Stimulated activated CD8-positive, alpha-beta memory T cell treated with anti-CD3 and anti-CD28 coated beads, Interleukin-12 subunit alpha, Interleukin-12 subunit beta, amount 100 ng/mL, for 24 hours (primary cell): ENCODE measurements at regions not wholly inside any gene's neighbourhood (a gene's known extent, or its start where the extent isn't known, plus 50 kb on each side); places are given as distances from the start of the nearest gene placed in this dataset.

Source experiments
- DNase-seq: peaks from one replicate; pipeline ENCODE4 v3.0.0-alpha.2; 2020; ENCODE audit errors: extremely low read depth

DNA sequence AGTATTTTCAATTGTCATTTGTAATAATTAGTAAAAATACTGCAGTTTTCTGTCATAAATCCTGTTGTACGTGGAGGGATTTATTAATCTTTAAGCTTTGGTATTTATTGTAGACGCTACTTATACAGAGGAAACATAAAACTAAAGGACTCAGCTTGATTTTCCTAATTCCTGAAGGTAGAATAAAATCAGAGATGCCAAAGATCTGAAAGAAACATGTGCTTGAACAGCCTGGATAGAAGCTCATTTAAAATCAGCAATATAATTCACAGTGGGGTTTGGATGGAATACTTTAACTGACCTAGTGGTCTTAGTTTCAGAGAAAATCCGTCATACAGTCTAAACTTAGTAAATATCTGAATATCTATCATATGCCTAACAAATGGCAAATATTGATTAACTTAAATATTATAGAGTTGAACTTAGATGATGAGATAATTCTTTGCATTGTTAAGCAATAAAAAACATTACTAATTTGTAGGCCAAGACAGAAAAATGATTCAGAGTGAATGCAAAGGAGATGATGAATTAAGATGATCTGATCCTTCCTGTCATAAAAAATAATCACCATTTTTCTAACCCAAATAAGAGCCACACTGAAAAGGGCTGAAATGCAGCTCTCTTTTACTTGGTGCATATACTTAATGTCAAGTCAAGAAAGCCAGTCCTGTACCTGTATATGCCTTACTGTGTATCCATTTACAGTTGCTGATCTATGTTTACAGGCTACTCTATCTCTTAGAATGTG is 397.1 kb upstream of the DCN start:
- no peak for DNase-seq

- DNase-seq: no peak
Measured at GRCh38 chr12:91577586-91578539, 395.2 kb upstream of the DCN start.

- DNase-seq: no peak
Measured at GRCh38 chr12:91576432-91576831, 393.8 kb upstream of the DCN start.

GRCh38 chr12:91575630-91576029 is 393.0 kb upstream of the DCN start:
- DNase-seq: no peak

GRCh38 chr12:91574975-91575374 is 392.4 kb upstream of the DCN start:
- no peak for DNase-seq

DNA sequence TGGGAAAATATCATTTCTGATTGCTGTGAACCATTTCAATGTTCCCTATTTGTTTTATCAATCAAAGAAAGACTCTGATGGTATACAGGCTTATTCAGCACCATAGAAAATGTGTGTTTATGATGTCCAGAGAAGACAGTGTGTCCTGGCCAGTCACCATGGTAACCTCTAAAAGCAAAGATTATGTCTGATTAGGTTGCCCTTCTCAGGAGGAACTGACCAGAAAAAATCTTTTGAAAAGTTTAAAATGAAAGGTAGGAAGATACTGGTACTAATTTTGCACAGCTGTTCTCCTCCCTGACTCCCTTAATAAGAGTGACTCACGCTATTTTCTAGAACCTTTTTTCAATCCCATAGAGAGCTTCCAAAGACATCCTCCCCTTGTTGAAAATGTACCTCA is 391.8 kb upstream of the DCN start:
- DNase-seq: no peak

DNA sequence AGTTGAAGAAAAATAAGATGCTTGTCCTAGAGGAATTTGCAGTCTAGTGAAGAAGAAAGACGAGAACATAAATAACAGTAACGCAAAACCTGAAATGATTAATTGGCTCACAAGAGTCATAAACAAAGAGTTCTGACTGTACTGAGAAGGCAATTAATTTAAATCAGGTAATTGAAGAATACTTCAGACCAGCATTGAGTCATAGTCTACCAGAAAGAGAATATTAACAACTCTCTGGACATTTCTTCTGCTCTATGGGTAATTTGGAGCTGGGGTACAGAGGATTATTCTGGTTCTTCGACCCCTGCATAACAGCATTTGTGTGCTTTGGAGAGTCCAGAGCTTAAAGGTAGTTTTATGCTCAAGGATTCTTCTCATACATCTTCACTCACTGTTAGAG is 390.3 kb upstream of the DCN start:
- DNase-seq: no peak

- DNase-seq: no peak
Measured at GRCh38 chr12:91567100-91567485, 384.5 kb upstream of the DCN start.

- no peak for DNase-seq
Measured at GRCh38 chr12:91566328-91567099, 383.9 kb upstream of the DCN start.

GRCh38 chr12:91565846-91566245 is 383.2 kb upstream of the DCN start:
- no peak for DNase-seq

DNA sequence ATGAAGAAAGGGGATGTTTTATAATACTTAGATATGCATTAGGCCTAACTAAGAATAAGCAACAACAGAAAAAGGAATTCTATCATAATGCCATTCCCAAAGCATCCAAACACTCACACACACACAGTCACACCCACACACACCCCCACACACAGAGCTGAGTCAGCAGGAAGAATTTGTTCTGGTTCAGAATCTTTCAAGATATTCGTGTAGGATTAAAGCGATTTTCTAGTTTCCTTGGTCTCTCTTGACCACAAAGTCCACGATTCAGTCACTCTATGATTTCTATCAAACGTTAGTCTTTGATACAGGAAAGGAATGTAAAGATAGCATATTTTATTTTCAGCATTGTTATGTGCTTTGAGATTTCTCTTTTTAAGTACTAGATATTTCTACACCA is 382.6 kb upstream of the DCN start:
- DNase-seq: no peak

DNA sequence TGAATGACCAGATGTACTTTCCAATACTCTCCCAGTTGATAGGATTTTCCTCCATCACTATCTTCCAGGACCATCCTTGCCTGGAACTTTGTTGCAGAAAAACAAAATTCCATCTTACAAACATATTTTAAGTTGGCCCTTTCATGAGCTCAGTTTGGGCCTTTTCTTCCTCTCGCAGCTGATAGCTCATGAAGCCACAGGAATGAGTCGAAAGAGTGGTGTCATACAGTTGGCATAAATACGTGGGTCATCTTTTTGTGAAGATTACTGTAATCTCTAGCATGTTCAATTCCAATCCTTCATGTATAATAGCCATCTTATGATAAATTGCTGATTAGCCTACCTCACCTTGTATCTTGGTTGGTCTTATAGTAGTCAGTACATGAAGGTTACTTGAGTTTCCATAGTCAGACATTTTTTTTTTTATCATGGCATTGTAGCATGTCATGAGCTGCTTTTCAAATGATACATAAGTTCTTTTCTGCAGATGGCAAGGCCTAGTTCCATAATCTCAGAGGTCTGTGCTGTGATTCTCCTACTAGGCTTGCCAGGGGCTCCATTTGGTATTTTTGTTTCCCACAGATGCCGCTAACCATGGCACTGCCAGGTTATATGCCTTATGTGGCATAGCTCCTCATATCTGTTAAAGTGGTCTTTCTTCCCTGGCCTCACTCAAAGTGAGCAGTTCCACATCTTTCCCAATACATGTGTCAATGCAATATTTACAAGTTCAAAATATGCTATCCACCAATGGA is 380.6 kb upstream of the DCN start:
- no peak for DNase-seq

DNA sequence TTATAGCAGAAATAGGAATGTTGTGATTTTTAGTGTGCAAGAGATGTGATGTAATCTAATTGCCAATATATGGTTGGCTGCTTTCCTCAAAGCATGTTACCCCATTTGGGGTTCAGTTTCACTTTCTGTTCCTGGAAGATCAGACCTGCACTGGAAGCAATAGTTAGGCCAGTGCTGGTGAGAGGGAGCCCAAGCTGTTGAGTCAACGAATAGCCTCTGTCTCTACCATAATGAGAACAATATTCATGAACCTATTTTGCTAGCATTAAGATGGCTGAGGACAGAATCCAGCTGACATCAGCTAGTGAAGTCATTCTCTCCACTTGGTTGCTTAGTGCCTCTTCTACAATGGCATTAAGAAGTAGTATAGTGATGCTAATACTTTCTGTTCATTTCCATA is 379.9 kb upstream of the DCN start:
- no peak for DNase-seq

- no peak for DNase-seq
Measured at GRCh38 chr12:91561958-91562325, 379.3 kb upstream of the DCN start.

GRCh38 chr12:91561301-91561957 is 378.8 kb upstream of the DCN start:
- no peak for DNase-seq

GRCh38 chr12:91556909-91557308 is 374.3 kb upstream of the DCN start:
- DNase-seq: no peak

- DNase-seq: no peak
Measured at GRCh38 chr12:91555436-91556415, 373.1 kb upstream of the DCN start.

DNA sequence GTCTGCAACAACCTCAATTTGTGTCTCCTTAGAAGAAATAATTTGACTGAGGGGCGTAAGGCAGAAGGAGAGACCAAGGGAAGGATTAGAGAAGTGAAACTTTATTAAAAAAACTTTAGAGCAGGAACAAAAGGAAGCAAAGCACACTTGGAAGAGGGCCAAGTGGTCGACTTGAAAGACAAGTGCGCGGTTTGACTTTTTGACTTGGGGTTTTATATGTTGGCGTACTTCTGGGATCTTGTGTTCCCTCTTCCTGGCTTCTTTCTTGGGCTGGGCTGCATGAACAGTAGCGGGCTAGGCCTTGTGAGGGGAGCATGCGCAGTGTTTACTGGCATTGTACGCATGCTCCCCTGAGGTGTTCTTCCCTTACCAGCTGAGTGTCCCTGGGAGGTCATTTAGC is 369.3 kb upstream of the DCN start:
- no peak for DNase-seq

- DNase-seq: no peak
Measured at GRCh38 chr12:91551242-91551641, 368.6 kb upstream of the DCN start.

GRCh38 chr12:91542666-91543065 is 360.0 kb upstream of the DCN start:
- DNase-seq: no peak
